Esophagus squamous epithelium (tissue), 5 donors: ENCODE measurements at regions not wholly inside any gene's neighbourhood (a gene's known extent, or its start where the extent isn't known, plus 50 kb on each side); places are given as distances from the start of the nearest gene placed in this dataset.

ENCODE experiments used
- DNase-seq: peaks from one replicate; lab custom pipeline; 2025; lab: John Stamatoyannopoulos, UW
- H3K27ac ChIP-seq, 4 donors: fragments of 200-600 bp; sonication (generic); one replicate each; pipeline ENCODE4 v1.5.1; 2016 to 2019; ENCODE audit warnings: mild to moderate bottlenecking in 1 of 4
- H3K27me3 ChIP-seq, 4 donors: fragments of 200-600 bp; sonication (generic); 1 replicate in 3 of 4; 2 replicates in 1 of 4; pipeline versions ENCODE4 v1.5.1 to v1.6.0; 2017 to 2021; ENCODE audit warnings: antibody characterized with exemption in 1 of 4
- H3K36me3 ChIP-seq, 3 donors: fragments of 200-600 bp; sonication (generic); one replicate each; pipeline ENCODE4 v1.5.1; 2016 to 2019
- H3K4me1 ChIP-seq, 3 donors: fragments of 200-600 bp; sonication (generic); one replicate each; pipeline ENCODE4 v1.5.1; 2017 to 2019
- H3K4me3 ChIP-seq, 4 donors: fragments of 200-600 bp; sonication (generic); 1 replicate in 3 of 4; 2 replicates in 1 of 4; pipeline ENCODE4 v1.5.1; 2016 to 2019; ENCODE audit warnings: mild to moderate bottlenecking in 2 of 4, moderate library complexity in 1 of 4
- H3K9me3 ChIP-seq, 3 donors: fragments of 200-600 bp; sonication (generic); one replicate each; pipeline ENCODE4 v1.5.1; 2016 to 2019
- POLR2A ChIP-seq, 4 donors: fragments of 450-650 bp; IDR thresholded peaks; one replicate each; pipeline ENCODE4 v1.6.1; 2017; ENCODE audit warnings: antibody characterized with exemption in 4 of 4, mild to moderate bottlenecking in 4 of 4, moderate library complexity in 3 of 4
- WGBS, 2 donors: methylation state at CpG; one replicate each; pipeline ENCODE4 v1.1.5; 2018; 5-methylcytosine and 5-hydroxymethylcytosine counted together
- intact Hi-C: fragments of 100-400 bp; cut with DNase I; formaldehyde crosslinking; loops from one replicate; pipeline ENCODE4 v1.15.0; 2022
- TF ChIP-seq, protein P1 (sequence below), 6 experiments: fragments of 450-650 bp in 4 of 6; fragments of 200-600 bp in 2 of 6; sonication (generic) in 2 of 6; IDR thresholded peaks; one replicate each; pipeline ENCODE4 v1.5.1; 2016 to 2019; ENCODE audit warnings: antibody characterized with exemption in 6 of 6, mild to moderate bottlenecking in 4 of 6, moderate library complexity in 4 of 6
- donor health status: DM: yes; HTN: yes; CAD: no.

DNA sequence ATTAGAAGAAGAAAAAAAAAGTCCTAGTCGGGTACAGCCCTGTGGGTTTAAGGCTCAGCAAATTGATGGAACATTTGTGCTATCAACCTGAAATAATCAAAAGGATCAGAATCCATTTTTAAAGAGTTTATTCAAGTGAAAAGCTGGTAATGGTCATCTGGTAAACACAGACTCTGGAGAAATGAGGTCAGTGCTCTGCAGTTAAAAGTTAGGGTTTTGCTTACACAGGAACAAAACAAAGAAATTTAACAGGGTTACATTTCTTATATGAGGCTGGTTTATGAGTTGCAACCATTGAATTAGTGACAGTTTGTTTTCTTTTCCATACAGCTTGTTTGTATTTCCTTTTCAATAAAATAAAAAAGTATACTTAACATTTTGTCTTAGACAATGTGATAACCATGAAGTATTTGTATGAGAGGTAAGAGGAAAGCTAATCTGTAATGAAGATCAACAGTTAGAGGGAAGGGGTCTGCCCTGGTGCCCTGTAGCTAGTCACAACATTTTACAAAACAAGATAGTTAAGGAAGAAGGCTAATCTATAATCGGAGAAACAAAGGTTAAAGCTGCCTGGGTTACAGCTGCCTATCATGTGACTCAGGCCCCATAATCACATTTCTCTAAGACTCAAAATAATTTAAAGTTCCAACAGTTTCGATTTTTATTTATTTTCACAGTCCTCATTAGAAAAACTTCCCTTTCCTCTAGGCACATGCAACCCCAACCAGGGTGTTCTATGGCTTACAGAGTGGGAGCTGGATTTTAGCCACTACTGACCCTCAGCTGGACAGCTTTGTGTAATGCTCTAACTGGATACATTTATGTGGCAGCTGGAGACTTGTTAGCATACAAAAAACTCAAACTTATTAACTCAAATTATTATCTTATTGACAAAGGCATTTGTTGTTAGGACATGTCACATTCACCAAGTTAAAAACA is 98.1 kb upstream of the ACP3 start:
- Histone ChIP-seq H3K27ac (no peak overlapping the region), H3K4me1 (peaks cover 0 to 32% (median 0%) of the 10 kb centered on the region in 3 donors), H3K27me3 (no peaks in the 10 kb centered on the region), H3K9me3 (no peaks in the 10 kb centered on the region), H3K4me3 (no peak overlapping the region), H3K36me3 (no peaks in the 10 kb centered on the region)
- DNase-seq: no peak
- WGBS, 2 donors: 47 to 49% methylated on average over 3 of the region's 3 CpGs
- intact Hi-C loops: no loop called here
- TF ChIP-seq, protein P1, sequence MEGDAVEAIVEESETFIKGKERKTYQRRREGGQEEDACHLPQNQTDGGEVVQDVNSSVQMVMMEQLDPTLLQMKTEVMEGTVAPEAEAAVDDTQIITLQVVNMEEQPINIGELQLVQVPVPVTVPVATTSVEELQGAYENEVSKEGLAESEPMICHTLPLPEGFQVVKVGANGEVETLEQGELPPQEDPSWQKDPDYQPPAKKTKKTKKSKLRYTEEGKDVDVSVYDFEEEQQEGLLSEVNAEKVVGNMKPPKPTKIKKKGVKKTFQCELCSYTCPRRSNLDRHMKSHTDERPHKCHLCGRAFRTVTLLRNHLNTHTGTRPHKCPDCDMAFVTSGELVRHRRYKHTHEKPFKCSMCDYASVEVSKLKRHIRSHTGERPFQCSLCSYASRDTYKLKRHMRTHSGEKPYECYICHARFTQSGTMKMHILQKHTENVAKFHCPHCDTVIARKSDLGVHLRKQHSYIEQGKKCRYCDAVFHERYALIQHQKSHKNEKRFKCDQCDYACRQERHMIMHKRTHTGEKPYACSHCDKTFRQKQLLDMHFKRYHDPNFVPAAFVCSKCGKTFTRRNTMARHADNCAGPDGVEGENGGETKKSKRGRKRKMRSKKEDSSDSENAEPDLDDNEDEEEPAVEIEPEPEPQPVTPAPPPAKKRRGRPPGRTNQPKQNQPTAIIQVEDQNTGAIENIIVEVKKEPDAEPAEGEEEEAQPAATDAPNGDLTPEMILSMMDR (IDR thresholded peaks at IDR 0.05): no peak
- no peak for TF ChIP-seq POLR2A (IDR thresholded peaks at IDR 0.05)

DNA sequence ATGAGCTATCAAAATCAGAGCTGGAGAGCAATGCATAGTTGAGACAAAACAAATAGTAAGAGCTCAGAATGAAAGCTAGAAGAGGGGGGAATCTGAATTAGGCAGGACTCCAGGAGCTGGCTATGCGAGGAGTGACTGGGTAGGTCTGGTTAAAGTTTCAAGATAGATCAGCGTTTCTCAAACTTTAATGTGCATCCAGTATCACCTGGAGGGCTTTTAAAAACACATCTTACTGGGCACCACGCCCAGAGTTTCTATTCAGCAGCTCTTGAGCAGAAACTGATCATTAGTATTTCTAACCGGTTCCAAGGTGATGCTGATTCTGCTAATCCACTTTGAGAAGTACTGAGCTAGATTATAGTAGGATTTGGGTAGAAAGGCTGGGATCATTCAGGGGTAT is 96.2 kb upstream of the ACP3 start:
- WGBS, 2 donors: 34 to 49% methylated on average over 4 of the region's 4 CpGs
- H3K9me3 ChIP-seq: no peaks in the 10 kb centered on the region
- H3K36me3 ChIP-seq: no peaks in the 10 kb centered on the region
- no peak overlapping the region for H3K4me3 ChIP-seq
- DNase-seq: no peak
- H3K27ac ChIP-seq: peak overlapping the region in 2 of 4 donors; percentile 17 to 20
- H3K27me3 ChIP-seq: no peaks in the 10 kb centered on the region
- H3K4me1 ChIP-seq: peaks cover 0 to 43% (median 0%) of the 10 kb centered on the region in 3 donors
- TF ChIP-seq, protein P1 (IDR thresholded peaks at IDR 0.05): no peak
- no peak for TF ChIP-seq POLR2A (IDR thresholded peaks at IDR 0.05)
- intact Hi-C loops: no loop called here

DNA sequence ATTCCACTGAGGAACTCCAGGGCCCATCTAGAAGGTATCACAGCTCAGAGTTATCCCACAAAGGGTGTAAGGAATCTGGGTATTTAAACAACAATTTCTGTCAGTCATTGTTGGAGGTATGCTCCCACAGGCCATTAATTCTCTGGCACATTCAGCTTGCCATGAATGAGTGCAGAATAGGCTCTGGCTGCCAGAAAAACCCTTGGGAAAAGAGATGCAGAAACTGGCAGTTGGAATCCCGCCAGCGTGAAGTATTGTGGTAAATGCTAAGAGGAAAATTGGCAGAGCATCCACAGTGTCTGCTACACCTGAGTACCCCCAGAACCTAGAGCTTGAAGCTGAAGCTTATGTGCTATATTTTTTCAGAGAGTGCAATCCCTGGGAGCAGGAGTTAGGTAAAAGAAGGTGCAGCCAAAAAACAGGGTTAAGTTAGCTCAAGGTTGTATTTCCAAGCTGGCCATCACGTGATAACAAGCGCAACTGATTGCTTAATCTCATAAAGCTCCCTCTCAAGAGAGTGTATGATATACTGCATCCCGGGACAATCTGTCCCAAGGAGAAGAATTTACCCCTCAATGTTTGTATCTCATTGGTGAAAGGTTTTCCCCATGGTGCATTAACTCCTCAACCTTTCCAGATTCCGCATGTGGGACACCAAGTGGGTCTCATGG is 94.2 kb upstream of the ACP3 start:
- Histone ChIP-seq H3K36me3 (no peaks in the 10 kb centered on the region), H3K4me3 (no peak overlapping the region), H3K27ac (peak overlapping the region in 2 of 4 donors; percentile 16 to 34), H3K9me3 (no peaks in the 10 kb centered on the region), H3K4me1 (peaks cover 0 to 48% (median 0%) of the 10 kb centered on the region in 3 donors), H3K27me3 (no peaks in the 10 kb centered on the region)
- DNase-seq: no peak
- no peak for TF ChIP-seq POLR2A (IDR thresholded peaks at IDR 0.05)
- TF ChIP-seq, protein P1 (IDR thresholded peaks at IDR 0.05): no peak
- intact Hi-C loops: no loop called here
- WGBS, 2 donors: 33 to 41% methylated on average over 5 to 6 of the region's 6 CpGs

DNA sequence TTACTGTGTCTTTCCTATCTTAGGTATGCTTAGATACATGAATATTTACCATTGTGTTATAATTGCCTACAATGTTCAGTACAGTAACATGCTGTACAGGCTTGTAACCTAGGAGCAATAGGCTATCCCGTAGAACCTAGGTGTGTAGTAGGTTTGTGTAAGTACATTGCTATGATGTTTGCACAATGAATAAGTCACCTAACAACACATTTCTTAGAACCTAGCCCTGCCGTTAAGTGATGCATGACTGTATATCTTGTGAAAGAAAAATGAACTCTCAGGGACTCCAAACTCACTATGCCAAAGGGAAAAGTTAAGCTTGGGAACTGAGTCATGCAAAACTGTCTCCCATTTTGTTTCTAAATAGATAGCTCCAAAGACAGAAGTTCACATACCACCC is 91.5 kb upstream of the ACP3 start:
- no peaks in the 10 kb centered on the region for H3K27me3 ChIP-seq
- no peak for TF ChIP-seq POLR2A (IDR thresholded peaks at IDR 0.05)
- TF ChIP-seq, protein P1 (IDR thresholded peaks at IDR 0.05): no peak
- intact Hi-C loops: no loop called here
- peak overlapping the region in 3 of 4 donors; percentile 32 to 64 (median 46) for H3K27ac ChIP-seq
- 36 to 40% methylated on average over 2 of the region's 2 CpGs for WGBS, 2 donors
- no peaks in the 10 kb centered on the region for H3K9me3 ChIP-seq
- no peaks in the 10 kb centered on the region for H3K36me3 ChIP-seq
- H3K4me3 ChIP-seq: no peak overlapping the region
- DNase-seq: no peak
- peaks cover 0 to 42% (median 0%) of the 10 kb centered on the region in 3 donors for H3K4me1 ChIP-seq

DNA sequence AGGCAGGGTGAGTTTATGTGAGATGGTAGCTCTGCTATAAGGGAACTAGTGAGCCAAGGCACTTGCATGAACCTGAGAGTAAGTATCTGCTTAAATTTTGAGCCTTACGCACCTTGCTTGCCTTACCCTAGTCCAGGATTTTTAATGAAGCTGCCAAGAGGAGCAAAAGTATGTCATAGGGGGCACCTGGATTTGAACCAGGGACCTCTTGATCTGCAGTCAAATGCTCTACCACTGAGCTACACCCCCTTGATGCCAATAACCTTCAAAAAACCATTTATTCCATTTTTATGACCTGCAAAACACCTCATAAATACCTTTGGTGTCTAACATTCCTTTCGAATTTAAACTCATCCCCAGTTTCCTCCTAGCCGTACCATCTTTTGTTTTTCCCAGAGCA is 88.3 kb upstream of the ACP3 start:
- H3K9me3 ChIP-seq: no peaks in the 10 kb centered on the region
- H3K4me1 ChIP-seq: peaks cover 0 to 16% (median 0%) of the 10 kb centered on the region in 3 donors
- no peaks in the 10 kb centered on the region for H3K36me3 ChIP-seq
- 55% methylated on average over 3 of the region's 3 CpGs for WGBS, 2 donors
- no peaks in the 10 kb centered on the region for H3K27me3 ChIP-seq
- no peak overlapping the region for H3K4me3 ChIP-seq
- no peak for DNase-seq
- H3K27ac ChIP-seq: no peak overlapping the region
- TF ChIP-seq POLR2A (IDR thresholded peaks at IDR 0.05): no peak
- TF ChIP-seq, protein P1 (IDR thresholded peaks at IDR 0.05): no peak
- intact Hi-C loops: no loop called here
